DMS153 (cell line): ENCODE measurements at regions not wholly inside any gene's neighbourhood (a gene's known extent, or its start where the extent isn't known, plus 50 kb on each side); places are given as distances from the start of the nearest gene placed in this dataset.
"Not testable (repeated sequence)": the region's sequence is repeated elsewhere in the genome, so short reads cannot be mapped to it uniquely, and the experiment has no call there.

ENCODE experiments used
- DNase-seq: peaks from one replicate; lab custom pipeline; 2025; lab: John Stamatoyannopoulos, UW

DNA sequence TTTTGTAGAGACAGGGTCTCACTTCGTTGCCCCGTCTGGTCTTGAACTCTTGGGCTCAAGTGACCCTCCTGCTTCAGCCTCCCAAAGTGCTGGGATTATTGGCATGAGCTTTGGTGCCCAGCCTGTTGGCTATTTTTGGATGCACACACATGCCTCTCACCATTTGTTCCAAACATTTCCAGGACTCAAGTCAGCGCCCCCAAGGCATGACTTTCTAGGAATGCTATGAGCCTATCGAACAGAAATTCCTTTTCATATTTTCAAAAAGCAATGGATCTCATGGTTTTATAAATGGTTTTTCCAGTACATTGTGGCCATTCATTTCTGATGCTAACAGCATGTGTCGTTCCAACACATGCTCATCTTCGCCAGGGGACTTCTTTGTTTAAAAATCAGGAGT lies 119.3 kb upstream of the NAA20 start:
- no peak for DNase-seq

DNA sequence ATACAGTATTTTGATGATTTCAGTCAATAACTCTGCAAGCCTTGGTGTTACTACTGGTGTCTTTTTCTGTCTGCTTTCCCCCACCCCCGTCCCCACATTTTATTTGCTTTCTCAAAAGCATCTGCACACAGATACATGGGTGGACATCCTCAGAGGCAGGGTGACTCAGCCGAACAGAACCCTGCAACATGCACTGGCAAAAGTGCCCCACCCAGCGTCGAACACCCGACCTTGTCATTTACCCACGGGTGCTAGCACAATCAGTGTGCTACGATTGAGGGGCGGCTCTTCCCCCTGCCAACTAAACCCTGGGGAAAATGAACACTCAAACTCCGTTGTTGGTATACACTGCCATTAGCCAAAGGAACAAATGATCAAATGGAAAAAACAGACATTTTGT lies 115.9 kb upstream of the NAA20 start:
- DNase-seq: no peak

DNA sequence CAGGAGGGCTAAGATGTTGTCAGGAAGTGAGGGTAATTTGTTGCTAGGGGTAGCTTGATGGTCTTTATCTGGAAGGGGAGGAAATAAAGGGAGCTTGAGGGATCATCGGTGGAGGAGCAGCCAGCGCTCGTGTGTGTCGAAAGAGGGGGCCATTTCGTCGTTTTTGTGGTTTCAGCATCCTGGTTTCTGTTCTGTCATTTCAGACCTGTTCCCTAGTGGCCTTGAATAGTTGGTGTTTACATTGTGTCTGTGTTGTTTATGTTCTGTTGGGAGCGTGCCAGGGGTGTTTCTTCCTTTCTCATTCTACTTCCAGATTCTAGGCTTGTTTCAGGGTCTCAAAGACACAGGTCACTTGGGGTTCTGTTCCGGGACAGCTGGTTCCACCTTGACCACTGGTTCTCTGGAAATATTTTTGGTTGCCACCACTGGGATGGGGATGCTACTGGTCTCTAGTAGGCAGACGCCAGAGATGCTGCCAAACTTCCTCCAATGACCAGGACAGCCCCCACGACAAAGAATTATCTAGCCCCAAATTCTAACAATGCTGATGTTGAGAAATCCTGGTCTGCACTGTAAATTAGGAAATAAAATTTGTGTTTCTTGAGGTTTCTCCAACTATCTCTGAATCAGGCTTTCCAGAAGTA lies 113.9 kb upstream of the NAA20 start:
- peak; percentile 87 for DNase-seq

- DNase-seq: no peak
These were observed 109.7 kb upstream of the NAA20 start for GRCh38 chr20:19907326-19908056.

- DNase-seq: no peak
These were observed 108.6 kb upstream of the NAA20 start for GRCh38 chr20:19908576-19908975.

DNA sequence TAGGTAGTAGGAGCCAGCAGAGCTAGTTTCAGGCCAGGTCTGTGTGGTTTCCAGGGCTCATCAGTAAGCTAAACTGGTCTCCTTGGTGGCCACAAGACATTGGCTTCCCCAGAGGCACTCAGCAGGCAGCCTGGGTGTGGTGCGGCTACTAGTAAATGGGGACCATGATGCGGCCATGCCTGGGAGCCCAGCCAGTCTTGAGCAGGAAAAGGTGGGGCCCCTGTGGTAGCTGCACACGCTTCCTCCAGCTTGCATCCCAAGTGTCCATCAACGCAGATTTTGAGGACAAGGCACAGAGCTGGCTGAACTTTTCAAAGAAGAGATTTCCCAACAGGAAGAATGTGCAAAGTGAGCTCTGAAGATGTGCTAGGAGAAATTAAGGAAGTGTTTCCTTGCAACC lies 107.4 kb upstream of the NAA20 start:
- DNase-seq: no peak

GRCh38 chr20:19911810-19912382 lies 105.3 kb upstream of the NAA20 start:
- no peak for DNase-seq

GRCh38 chr20:19913349-19913748 lies 103.8 kb upstream of the NAA20 start:
- no peak for DNase-seq

GRCh38 chr20:19913927-19914614 lies 103.1 kb upstream of the NAA20 start:
- peak; percentile 44 for DNase-seq

DNA sequence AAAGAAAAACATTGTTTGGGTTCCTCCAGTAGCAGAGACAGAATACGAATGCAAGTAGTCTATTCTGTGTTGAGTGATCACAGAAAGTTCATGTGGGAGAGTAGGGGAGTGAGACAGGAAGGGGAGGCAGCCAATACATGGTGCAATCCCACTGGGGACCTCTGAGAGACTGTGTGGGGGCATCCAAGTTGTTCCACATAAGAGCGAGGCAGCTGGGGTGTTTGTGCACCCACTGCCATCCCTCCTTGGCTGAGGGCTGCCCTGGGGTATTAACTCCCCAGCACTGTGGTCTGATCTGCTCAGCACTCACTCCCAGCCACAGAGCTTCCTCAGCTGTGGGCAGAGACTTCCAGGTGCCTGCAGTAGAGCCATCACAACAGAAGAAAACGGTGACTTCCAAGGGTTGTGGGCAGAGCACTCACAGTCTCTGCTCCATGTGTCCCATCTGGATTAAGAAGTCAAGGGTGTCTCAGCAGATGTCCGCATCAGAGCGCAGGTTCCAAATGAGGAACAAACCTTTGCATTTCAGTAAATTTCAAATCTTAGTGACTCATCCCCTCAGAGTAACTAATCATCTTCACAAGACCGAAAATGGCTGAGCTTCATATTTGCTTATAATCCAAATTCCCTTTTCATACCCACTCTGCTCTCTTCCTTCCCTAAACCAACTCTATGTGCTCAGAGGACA lies 101.9 kb upstream of the NAA20 start:
- DNase-seq: no peak

DNA sequence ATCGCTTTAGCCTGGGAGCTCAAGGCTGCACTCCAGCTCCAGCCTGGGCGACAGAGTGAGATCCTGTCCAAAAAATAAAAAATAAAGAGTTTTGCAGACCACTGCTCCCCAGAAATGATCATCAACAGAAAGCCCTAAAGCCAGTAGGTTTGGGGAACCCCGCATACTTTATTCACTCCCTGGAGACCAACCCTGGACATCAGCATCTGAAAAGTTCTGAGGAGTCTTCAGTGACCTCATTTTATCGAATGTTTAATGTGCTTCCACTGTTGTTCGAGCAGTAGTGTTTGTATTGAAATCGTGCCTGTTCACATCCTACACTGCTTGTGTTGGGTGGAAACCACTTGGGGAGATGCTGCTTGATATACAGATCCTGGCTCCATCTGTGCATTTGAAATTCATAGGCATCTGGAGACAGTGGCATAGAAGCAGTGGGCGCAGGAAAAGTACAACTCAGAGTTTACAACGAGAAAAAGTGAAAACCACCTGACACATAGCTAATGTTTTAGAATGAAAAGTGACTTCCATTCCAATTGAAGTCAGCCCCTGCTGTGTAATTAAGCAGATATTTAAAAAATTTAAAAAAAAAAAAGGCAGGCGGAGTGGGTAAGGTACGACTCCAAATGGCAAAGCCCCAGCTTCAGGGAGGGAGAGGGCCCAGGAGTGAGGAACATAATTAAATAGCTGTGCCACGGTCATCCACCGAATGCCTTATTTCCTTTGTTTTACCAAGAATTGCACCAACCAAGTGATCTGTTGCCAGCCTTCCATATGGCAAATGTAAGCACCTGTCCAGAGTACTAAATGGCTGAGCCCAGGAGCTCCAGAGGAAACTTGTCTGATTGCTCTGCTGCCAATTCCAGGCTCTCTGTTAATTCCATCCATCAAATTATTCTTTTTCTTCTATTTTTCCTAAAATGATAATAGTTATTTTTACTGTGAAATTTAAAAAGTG lies 100.4 kb upstream of the NAA20 start:
- no peak for DNase-seq

- DNase-seq: no peak
These were observed 98.2 kb upstream of the NAA20 start for GRCh38 chr20:19918965-19919329.

DNA sequence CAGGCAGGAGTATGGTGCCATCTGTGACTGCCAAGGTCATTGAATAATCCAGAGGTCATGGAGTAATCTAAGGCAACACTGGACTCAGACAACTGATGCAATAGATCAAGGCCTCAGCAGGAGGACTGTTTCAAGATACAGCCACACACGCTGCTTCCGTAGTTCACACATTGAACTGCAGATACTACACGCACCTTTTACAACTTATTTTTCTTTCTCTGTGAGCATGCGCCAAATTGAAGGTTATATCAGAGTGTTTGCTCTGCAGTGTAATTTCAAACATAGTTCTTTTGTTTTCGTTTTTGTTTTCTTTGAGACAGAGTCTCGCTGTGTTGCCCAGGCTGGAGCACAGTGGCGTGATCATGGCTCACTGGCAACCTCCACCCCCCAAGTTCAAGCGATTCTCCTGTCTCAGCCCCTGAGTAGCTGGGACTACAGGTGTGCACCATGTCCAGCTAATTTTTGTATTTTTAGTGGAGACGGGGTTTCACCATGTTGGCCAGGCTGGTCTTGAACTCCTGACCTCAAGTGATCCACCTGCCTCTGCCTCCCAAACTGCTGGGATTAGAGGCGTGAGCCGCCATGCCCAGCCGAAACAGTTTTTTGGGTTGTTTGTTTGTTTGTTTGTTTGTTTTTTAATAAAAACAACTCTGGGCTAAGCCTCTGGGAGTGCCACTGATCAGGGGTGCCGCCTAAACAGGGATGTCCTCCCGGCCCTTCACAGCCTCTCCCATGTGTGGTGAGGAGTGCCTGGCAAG lies 96.6 kb upstream of the NAA20 start:
- no peak for DNase-seq

- DNase-seq: no peak
These were observed 95.8 kb upstream of the NAA20 start for GRCh38 chr20:19921284-19921793.

GRCh38 chr20:19921829-19922228 lies 95.3 kb upstream of the NAA20 start:
- not testable (repeated sequence) for DNase-seq

DNA sequence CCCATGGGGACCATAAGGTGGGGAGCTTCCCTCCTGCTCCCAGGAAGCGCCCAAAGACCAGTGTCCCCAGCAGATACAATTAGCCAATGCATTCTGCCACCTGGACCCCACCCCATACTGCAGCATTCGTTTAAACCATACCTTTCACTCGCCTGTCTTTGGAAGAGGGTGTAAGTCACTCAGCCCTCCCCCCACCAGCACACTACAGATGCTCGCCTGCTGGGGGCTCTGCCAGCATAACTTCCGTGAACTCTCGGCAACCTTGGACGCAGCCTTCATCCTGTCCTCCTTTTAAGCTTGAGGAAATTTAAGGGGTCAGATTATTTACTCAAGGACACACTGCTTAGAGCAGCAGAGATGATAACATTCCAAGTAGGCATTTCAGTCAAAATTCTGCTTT lies 94.4 kb upstream of the NAA20 start:
- DNase-seq: no peak

- no peak for DNase-seq
These were observed 93.4 kb upstream of the NAA20 start for GRCh38 chr20:19923762-19924161.

- DNase-seq: no peak
These were observed 92.9 kb upstream of the NAA20 start for GRCh38 chr20:19924255-19924654.

- no peak for DNase-seq
These were observed 90.6 kb upstream of the NAA20 start for GRCh38 chr20:19926591-19926990.

- no peak for DNase-seq
These were observed 88.7 kb upstream of the NAA20 start for GRCh38 chr20:19928328-19929011.
